RPMI8226 (cell line): ENCODE measurements at regions not wholly inside any gene's neighbourhood (a gene's known extent, or its start where the extent isn't known, plus 50 kb on each side); places are given as distances from the start of the nearest gene placed in this dataset.
"Not testable (repeated sequence)": the region's sequence is repeated elsewhere in the genome, so short reads cannot be mapped to it uniquely, and the experiment has no call there.

Experiments used
- DNase-seq: peaks from one replicate; pipeline ENCODE4 v3.0.0-alpha.2; 2015

- no peak for DNase-seq
Measured at GRCh38 chr2:189231719-189232323, 52.3 kb upstream of the COL5A2 start.

GRCh38 chr2:189232759-189233406 is 53.3 kb upstream of the COL5A2 start:
- DNase-seq: no peak

GRCh38 chr2:189233527-189233926 is 54.0 kb upstream of the COL5A2 start:
- DNase-seq: no peak

GRCh38 chr2:189234991-189235390 is 55.4 kb upstream of the COL5A2 start:
- no peak for DNase-seq

GRCh38 chr2:189236066-189236465 is 56.5 kb upstream of the COL5A2 start:
- DNase-seq: no peak

GRCh38 chr2:189238903-189239302 is 59.3 kb upstream of the COL5A2 start:
- no peak for DNase-seq

- not testable (repeated sequence) for DNase-seq
Measured at GRCh38 chr2:189243843-189244242, 64.3 kb upstream of the COL5A2 start.

- no peak for DNase-seq
Measured at GRCh38 chr2:189247276-189247675, 67.7 kb upstream of the COL5A2 start.

GRCh38 chr2:189248141-189248540 is 68.6 kb upstream of the COL5A2 start:
- DNase-seq: no peak

- no peak for DNase-seq
Measured at GRCh38 chr2:189249171-189249570, 69.6 kb upstream of the COL5A2 start.

GRCh38 chr2:189249901-189250300 is 70.3 kb upstream of the COL5A2 start:
- no peak for DNase-seq

GRCh38 chr2:189252991-189253675 is 73.6 kb upstream of the COL5A2 start:
- no peak for DNase-seq

- DNase-seq: no peak
Measured at GRCh38 chr2:189253836-189254235, 74.3 kb upstream of the COL5A2 start.

GRCh38 chr2:189254268-189254883 is 74.8 kb upstream of the COL5A2 start:
- no peak for DNase-seq

- DNase-seq: no peak
Measured at GRCh38 chr2:189255711-189256110, 76.2 kb upstream of the COL5A2 start.

GRCh38 chr2:189258616-189259365 is 79.2 kb upstream of the COL5A2 start:
- no peak for DNase-seq

- DNase-seq: no peak
Measured at GRCh38 chr2:189260361-189260814, 80.8 kb upstream of the COL5A2 start.

GRCh38 chr2:189261431-189261841 is 81.9 kb upstream of the COL5A2 start:
- DNase-seq: no peak

- DNase-seq: no peak
Measured at GRCh38 chr2:189261916-189262315, 82.4 kb upstream of the COL5A2 start.

GRCh38 chr2:189265696-189266320 is 86.2 kb upstream of the COL5A2 start:
- no peak for DNase-seq

GRCh38 chr2:189267491-189267890 is 87.9 kb upstream of the COL5A2 start:
- DNase-seq: no peak

GRCh38 chr2:189267925-189268579 is 88.5 kb upstream of the COL5A2 start:
- no peak for DNase-seq
